SK-N-SH treated with all-trans-retinoic acid at 6 μM for 48 hours (cell line): ENCODE measurements at regions not wholly inside any gene's neighbourhood (a gene's known extent, or its start where the extent isn't known, plus 50 kb on each side); places are given as distances from the start of the nearest gene placed in this dataset.

Experiments used
- ARNTL ChIP-seq: fragments of 450-650 bp; formaldehyde crosslinking; IDR thresholded peaks from 2 replicates; pipeline ENCODE4 v1.5.0; 2020; ENCODE audit warnings: low read depth, mild to moderate bottlenecking, moderate library complexity, borderline replicate concordance
- CSDC2 ChIP-seq: fragments of 250-450 bp; sonication (Bioruptor Pico); IDR thresholded peaks from 2 replicates; pipeline ENCODE4 v1.5.0; 2020; ENCODE audit warnings: mild to moderate bottlenecking, moderate library complexity
- CSRNP3 ChIP-seq: fragments of 250-450 bp; sonication (Bioruptor Pico); IDR thresholded peaks from 2 replicates; pipeline ENCODE4 v1.5.1; 2021; ENCODE audit warnings: mild to moderate bottlenecking, moderate library complexity
- GLIS3 ChIP-seq: fragments of 250-450 bp; sonication (Bioruptor Pico); IDR thresholded peaks from 2 replicates; pipeline ENCODE4 v1.5.0; 2020; ENCODE audit warnings: mild to moderate bottlenecking, moderate library complexity
- ISL1 ChIP-seq: fragments of 250-450 bp; sonication (Bioruptor Pico); IDR thresholded peaks from 2 replicates; pipeline ENCODE4 v2.1.2; 2022; ENCODE audit warnings: mild to moderate bottlenecking, moderate library complexity
- OSR1 ChIP-seq: fragments of 250-450 bp; sonication (Bioruptor Pico); IDR thresholded peaks from 2 replicates; pipeline ENCODE4 v1.8.0; 2022; ENCODE audit warnings: moderate library complexity, mild to moderate bottlenecking, inconsistent platforms
- PPARA ChIP-seq: fragments of 250-450 bp; sonication (Bioruptor Pico); IDR thresholded peaks from 2 replicates; pipeline ENCODE4 v1.5.0; 2020; ENCODE audit warnings: mild to moderate bottlenecking, borderline replicate concordance
- RARB ChIP-seq: fragments of 250-450 bp; sonication (Bioruptor Pico); IDR thresholded peaks from 2 replicates; pipeline ENCODE4 v1.8.0; 2021; ENCODE audit warnings: mild to moderate bottlenecking, moderate library complexity
- SNAI2 ChIP-seq: fragments of 250-450 bp; sonication (Bioruptor Pico); IDR thresholded peaks from 2 replicates; pipeline ENCODE4 v1.5.0; 2020; ENCODE audit warnings: mild to moderate bottlenecking, moderate library complexity
- TOX ChIP-seq: fragments of 250-450 bp; sonication (Bioruptor Pico); IDR thresholded peaks from 2 replicates; pipeline ENCODE4 v1.8.0; 2021; ENCODE audit warnings: mild to moderate bottlenecking, moderate library complexity, borderline replicate concordance
- TSHZ2 ChIP-seq: fragments of 250-450 bp; sonication (Bioruptor Pico); IDR thresholded peaks from 2 replicates; pipeline ENCODE4 v1.5.0; 2020; ENCODE audit warnings: mild to moderate bottlenecking, moderate library complexity
- ZC3H10 ChIP-seq: fragments of 250-450 bp; sonication (Bioruptor Pico); IDR thresholded peaks from 2 replicates; pipeline ENCODE4 v1.5.1; 2021; ENCODE audit warnings: mild to moderate bottlenecking, moderate library complexity
- ZFP3 ChIP-seq: fragments of 250-450 bp; sonication (Bioruptor Pico); IDR thresholded peaks from 2 replicates; pipeline ENCODE4 v1.5.0; 2020; ENCODE audit warnings: mild to moderate bottlenecking, moderate library complexity
- ZFP30 ChIP-seq: fragments of 450-650 bp; formaldehyde crosslinking; IDR thresholded peaks from 2 replicates; pipeline ENCODE4 v1.5.0; 2022; ENCODE audit warnings: mild to moderate bottlenecking, moderate library complexity

GRCh38 chr5:92544596-92544995 is 1036.4 kb downstream of the NR2F1-AS1 start:
- TF ChIP-seq GLIS3 (CRISPR knock-in tag) (no peak), TOX (CRISPR knock-in tag) (no peak), ARNTL (no peak), PPARA (no peak), ZFP30 (CRISPR knock-in tag) (no peak), TSHZ2 (CRISPR knock-in tag) (no peak), CSRNP3 (no peak), CSDC2 (no peak), OSR1 (CRISPR knock-in tag) (no peak), RARB (CRISPR knock-in tag) (no peak), ZC3H10 (CRISPR knock-in tag) (no peak), ISL1 (no peak; the same call in 1 of the 2 replicates), ZFP3 (CRISPR knock-in tag) (no peak), SNAI2 (CRISPR knock-in tag) (no peak)
